Karpas-422 (cell line): ENCODE measurements at regions not wholly inside any gene's neighbourhood (a gene's known extent, or its start where the extent isn't known, plus 50 kb on each side); places are given as distances from the start of the nearest gene placed in this dataset. TPM values are rescaled to one million over a fixed set of nuclear protein-coding genes. Genes with fewer than 3 reads are reported as not detected.

Source experiments
- DNase-seq: peaks from one replicate; pipeline ENCODE4 v3.0.0-alpha.2; 2015
- H2AFZ ChIP-seq: fragments of 200-600 bp; sonication (generic); 2 replicates; pipeline ENCODE4 v1.6.1; 2014; ENCODE audit warnings: antibody characterized with exemption, low read length, mixed read lengths
- H3K27ac ChIP-seq: fragments of 200-600 bp; sonication (generic); 2 replicates; pipeline ENCODE4 v1.5.1; 2014; ENCODE audit warnings: mild to moderate bottlenecking, low read length, moderate library complexity
- H3K27me3 ChIP-seq: fragments of 200-600 bp; sonication (generic); 2 replicates; pipeline ENCODE4 v1.6.1; 2014; ENCODE audit warnings: low read length, mixed read lengths
- H3K36me3 ChIP-seq: fragments of 200-600 bp; sonication (generic); 2 replicates; pipeline ENCODE4 v1.6.1; 2014; ENCODE audit warnings: low read length, mixed read lengths; ENCODE audit not compliant: insufficient read depth
- H3K4me1 ChIP-seq: fragments of 200-600 bp; sonication (generic); 2 replicates; pipeline ENCODE4 v1.6.1; 2014; ENCODE audit warnings: mild to moderate bottlenecking, low read length, mixed read lengths
- H3K4me2 ChIP-seq: fragments of 200-600 bp; sonication (generic); 2 replicates; pipeline ENCODE4 v1.6.1; 2014; ENCODE audit warnings: low read length, low read depth, mild to moderate bottlenecking; ENCODE audit not compliant: poor library complexity, severe bottlenecking
- H3K4me3 ChIP-seq: fragments of 200-600 bp; sonication (generic); 2 replicates; pipeline ENCODE4 v1.5.1; 2014; ENCODE audit warnings: mild to moderate bottlenecking, antibody characterized with exemption, low read length, mixed read lengths
- H3K79me2 ChIP-seq: fragments of 200-600 bp; sonication (generic); 2 replicates; pipeline ENCODE4 v1.6.1; 2014; ENCODE audit warnings: mild to moderate bottlenecking, low read length, mixed read lengths
- H3K9ac ChIP-seq: fragments of 200-600 bp; sonication (generic); 2 replicates; pipeline ENCODE4 v1.6.0; 2014; ENCODE audit warnings: low read length
- H3K9me2 ChIP-seq: fragments of 200-600 bp; sonication (generic), shearing (Covaris generic); replicated peaks from 2 replicates; pipeline ENCODE4 v1.6.0; 2014; ENCODE audit warnings: mild to moderate bottlenecking, low read length, moderate library complexity; ENCODE audit not compliant: insufficient read depth
- H3K9me3 ChIP-seq: fragments of 300-700, 200-600 bp; sonication (generic); 2 replicates; pipeline ENCODE4 v1.6.1; 2014; ENCODE audit warnings: low read length, mixed read lengths
- H4K20me1 ChIP-seq: fragments of 200-600 bp; sonication (generic); 2 replicates; pipeline ENCODE4 v1.6.1; 2014; ENCODE audit warnings: mild to moderate bottlenecking, antibody characterized with exemption, low read length, low read depth; ENCODE audit not compliant: insufficient read depth
- small RNA-seq: library from RNA; depleted of rRNA; stranded (forward); fragments of <200 nt; gene quantifications from one replicate; pipeline ENCODE3, GENCODE V24; 2014

DNA sequence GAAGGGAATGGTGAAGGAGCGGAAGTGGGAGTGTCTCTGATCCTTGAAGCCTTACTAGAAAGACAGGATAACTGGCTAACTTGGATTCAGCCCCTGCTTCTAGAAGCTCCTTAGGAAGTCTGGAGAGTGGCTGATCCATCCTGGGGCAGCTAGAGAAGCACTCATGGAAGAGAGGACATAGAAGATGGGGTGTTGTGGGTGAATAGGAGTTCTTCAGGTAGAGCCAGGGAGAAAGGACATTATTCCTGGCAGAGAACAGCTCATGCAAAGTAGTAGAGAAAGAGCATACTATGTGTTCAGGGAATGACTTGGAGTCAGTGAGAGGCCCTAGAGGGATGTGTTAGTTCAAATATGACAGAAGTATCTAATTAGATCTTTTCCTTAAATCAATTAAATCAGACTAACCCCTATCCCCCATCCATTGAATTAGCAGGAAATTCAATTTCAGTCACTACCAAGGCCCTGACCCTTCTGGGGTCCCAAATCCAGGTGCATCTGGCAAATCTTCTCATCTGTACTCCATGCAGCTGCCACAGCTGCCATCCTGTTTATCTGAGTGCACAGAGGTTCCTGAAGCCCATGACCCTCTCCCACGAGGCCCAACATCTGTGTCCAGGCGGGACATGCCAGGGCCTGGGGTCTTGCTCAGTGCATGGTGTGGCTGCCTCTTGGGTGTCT lies 130.7 kb downstream of the DHX35 start:
- Histone ChIP-seq H3K9me2 (no peaks in the 10 kb centered on the region), H3K4me1 (no peaks in the 10 kb centered on the region), H3K4me3 (no peak overlapping the region), H3K27me3 (no peaks in the 10 kb centered on the region), H3K27ac (no peak overlapping the region), H4K20me1 (no peaks in the 10 kb centered on the region), H3K4me2 (no peak overlapping the region), H3K79me2 (no peaks in the 10 kb centered on the region), H3K9me3 (no peaks in the 10 kb centered on the region), H3K9ac (no peak overlapping the region), H2AFZ (no peak overlapping the region), H3K36me3 (no peaks in the 10 kb centered on the region)
- DNase-seq: no peak

DNA sequence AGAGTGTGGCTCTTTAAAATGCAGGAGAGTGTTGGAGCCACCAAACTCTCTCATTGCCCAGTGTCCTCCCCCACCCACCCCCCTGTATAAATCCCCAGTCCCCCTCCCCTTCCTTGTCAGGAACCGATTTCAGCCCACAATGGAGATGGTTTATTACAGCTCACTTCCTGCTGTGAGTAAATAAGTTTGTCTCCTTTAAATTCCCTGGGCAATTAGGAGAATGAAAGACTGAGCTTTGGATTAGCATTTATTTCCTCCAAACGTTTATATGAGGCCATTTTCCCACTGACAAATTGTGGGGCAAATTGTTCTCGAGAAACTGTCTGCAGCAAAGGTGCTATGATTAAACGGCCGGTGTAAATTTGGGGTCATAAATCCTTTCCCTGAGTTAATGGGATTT lies 128.8 kb downstream of the DHX35 start:
- no peak overlapping the region for H2AFZ ChIP-seq
- no peak overlapping the region for H3K4me3 ChIP-seq
- no peaks in the 10 kb centered on the region for H3K9me2 ChIP-seq
- no peaks in the 10 kb centered on the region for H3K4me1 ChIP-seq
- no peak overlapping the region for H3K4me2 ChIP-seq
- H3K79me2 ChIP-seq: no peaks in the 10 kb centered on the region
- H3K9me3 ChIP-seq: no peaks in the 10 kb centered on the region
- no peak for DNase-seq
- H3K36me3 ChIP-seq: no peaks in the 10 kb centered on the region
- H3K27me3 ChIP-seq: no peaks in the 10 kb centered on the region
- H4K20me1 ChIP-seq: no peaks in the 10 kb centered on the region
- no peak overlapping the region for H3K27ac ChIP-seq
- H3K9ac ChIP-seq: no peak overlapping the region

DNA sequence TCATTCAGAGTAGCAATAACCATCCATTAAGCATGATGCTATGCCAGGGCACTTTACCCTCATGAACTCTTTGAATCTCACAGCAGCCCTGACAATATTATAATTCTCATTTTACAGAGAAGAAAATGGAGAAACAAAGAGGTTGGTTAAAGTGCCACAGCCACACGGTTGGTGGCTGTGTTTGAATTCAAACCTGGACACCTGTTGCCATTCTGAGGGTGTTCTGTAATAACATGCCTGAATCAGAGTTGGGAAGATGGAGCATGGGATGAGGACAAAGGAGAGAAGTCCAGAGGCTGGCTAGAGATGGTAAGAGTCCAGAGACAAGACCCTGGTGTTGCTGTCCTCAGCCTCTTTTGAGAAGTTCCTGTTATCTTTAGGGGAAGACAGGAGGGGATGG lies 127.7 kb downstream of the DHX35 start:
- H3K4me2 ChIP-seq: no peak overlapping the region
- no peak overlapping the region for H3K9ac ChIP-seq
- H3K9me3 ChIP-seq: no peaks in the 10 kb centered on the region
- no peak overlapping the region for H2AFZ ChIP-seq
- no peak overlapping the region for H3K4me3 ChIP-seq
- no peaks in the 10 kb centered on the region for H3K36me3 ChIP-seq
- no peaks in the 10 kb centered on the region for H3K79me2 ChIP-seq
- no peaks in the 10 kb centered on the region for H4K20me1 ChIP-seq
- H3K9me2 ChIP-seq: no peaks in the 10 kb centered on the region
- H3K27me3 ChIP-seq: no peaks in the 10 kb centered on the region
- DNase-seq: no peak
- H3K4me1 ChIP-seq: no peaks in the 10 kb centered on the region
- H3K27ac ChIP-seq: no peak overlapping the region

Small RNA genes lying in the stretch of these regions (small RNA-seq; reads per million reads assigned to genes)
- not detected for gene RN7SL680P
